Urothelium cell line (cell line): ENCODE measurements at regions not wholly inside any gene's neighbourhood (a gene's known extent, or its start where the extent isn't known, plus 50 kb on each side); places are given as distances from the start of the nearest gene placed in this dataset.
"Not testable (repeated sequence)": the region's sequence is repeated elsewhere in the genome, so short reads cannot be mapped to it uniquely, and the experiment has no call there.

Source experiments
- DNase-seq: peaks from one replicate; pipeline ENCODE4 v3.0.0; 2011; ENCODE audit warnings: low spot score, mixed read lengths
- FAIRE-seq: peaks from 2 replicates; lab custom pipeline; 2011; peaks lifted over from hg19 to GRCh38; lab: Jason Lieb, UNC

GRCh38 chr5:158456241-158456640 lies 597.3 kb upstream of the CLINT1 start:
- FAIRE-seq: no peak

GRCh38 chr5:158451993-158452672 lies 593.2 kb upstream of the CLINT1 start:
- no peak for DNase-seq
- FAIRE-seq: no peak

More at GRCh38 chr5:158456241-158456640, 597.3 kb upstream of the CLINT1 start:
- DNase-seq: no peak

GRCh38 chr5:158451203-158451992 lies 592.5 kb upstream of the CLINT1 start:
- FAIRE-seq: no peak
- peak; percentile 42 for DNase-seq

DNA sequence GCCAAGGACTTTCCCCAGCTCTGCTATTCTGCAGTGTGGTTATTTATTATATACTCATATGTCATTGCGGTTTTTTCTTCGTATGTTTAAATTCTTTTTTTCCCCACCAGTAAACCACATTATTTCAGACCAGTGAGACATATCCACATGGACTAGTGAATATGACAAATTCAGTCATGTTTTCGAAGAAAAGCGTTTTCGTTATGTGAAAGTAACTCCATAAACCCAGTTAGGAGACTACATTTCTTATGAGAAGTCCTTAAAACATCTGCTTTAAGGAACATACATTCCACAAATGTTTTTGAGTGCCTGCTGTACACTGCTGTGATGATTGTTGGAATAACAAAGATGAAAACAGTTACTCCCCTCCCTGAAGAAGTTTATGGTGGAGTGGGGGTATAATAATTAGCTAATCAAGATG lies 591.8 kb upstream of the CLINT1 start:
- FAIRE-seq: no peak
- no peak for DNase-seq

DNA sequence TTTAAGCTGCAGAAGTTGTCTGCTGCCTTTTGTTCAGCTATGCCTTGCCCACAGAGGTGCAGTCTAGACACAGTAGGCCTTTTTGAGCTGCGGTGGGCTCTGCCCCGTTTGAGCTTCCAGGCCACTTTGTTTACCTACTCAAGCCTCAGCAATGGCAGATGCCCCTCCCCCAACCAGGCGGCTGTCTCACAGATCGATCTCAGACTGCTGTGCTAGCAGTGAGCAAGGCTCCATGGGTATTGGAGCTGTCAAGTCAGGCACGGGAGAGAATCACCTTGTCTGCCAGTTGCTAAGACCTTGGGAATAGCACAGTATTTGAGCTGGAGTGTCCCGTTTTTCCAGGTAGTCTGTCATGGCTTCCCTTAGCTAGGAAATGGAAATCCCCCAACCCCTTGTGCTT lies 587.8 kb upstream of the CLINT1 start:
- FAIRE-seq, DNase-seq: not testable (repeated sequence)

DNA sequence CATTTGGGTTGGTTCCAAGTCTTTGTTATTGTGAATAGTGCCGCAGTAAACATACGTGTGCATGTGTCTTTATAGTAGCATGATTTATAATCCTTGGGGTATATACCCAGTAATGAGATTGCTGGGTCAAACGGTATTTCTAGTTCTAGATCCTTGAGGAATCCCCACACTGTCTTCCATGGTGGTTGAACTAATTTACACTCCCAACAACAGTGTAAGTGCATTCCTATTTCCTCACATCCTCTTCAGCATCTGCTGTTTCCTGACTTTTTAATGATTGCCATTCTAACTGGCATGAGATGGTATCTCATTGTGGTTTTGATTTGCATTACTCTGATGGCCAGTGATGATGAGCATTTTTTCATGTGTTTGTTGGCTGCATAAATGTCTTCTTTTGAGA lies 580.3 kb upstream of the CLINT1 start:
- not testable (repeated sequence) for FAIRE-seq, DNase-seq

GRCh38 chr5:158436271-158437065 lies 577.5 kb upstream of the CLINT1 start:
- DNase-seq: no peak
- FAIRE-seq: no peak

- DNase-seq: peak; percentile 74
- no peak for FAIRE-seq
These were observed 576.2 kb upstream of the CLINT1 start for GRCh38 chr5:158435161-158435616.

GRCh38 chr5:158434749-158435148 lies 575.8 kb upstream of the CLINT1 start:
- DNase-seq (no peak), FAIRE-seq (no peak)

- DNase-seq: no peak
- FAIRE-seq: no peak
These were observed 574.7 kb upstream of the CLINT1 start for GRCh38 chr5:158433634-158434033.

GRCh38 chr5:158431369-158432029 lies 572.6 kb upstream of the CLINT1 start:
- DNase-seq: no peak
- no peak for FAIRE-seq

- DNase-seq (no peak), FAIRE-seq (no peak)
These were observed 571.8 kb upstream of the CLINT1 start for GRCh38 chr5:158430798-158431167.

DNA sequence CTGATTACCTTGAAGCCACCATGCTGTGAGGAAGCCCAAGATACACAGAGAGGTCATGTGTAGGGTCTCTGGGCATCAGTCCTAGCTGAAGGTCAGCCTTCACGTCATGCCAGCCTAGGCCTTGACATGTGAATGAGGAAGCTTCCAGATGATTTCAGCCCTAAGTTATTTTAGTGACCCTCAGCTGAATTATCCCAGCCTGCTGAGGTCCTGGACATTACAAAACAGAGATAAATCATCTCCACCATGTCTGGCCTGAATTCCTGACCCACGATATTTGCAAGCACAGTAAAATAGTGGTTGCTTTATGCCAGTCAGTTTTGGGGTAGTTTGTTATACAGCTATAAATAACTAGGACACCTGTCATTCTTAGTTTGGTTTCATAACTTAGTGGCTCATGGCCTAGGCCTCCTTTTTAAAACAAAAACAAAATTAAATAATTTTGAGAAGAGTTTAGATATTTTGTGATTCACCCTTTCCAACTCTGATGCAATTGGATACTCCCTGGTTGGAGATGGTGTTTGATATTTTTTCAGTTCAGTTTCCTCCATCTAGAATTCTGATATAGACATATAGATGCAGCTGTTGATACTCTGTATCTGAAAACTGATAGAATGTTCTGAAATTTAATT lies 571.3 kb upstream of the CLINT1 start:
- FAIRE-seq (no peak), DNase-seq (no peak)

- FAIRE-seq (no peak), DNase-seq (no peak)
These were observed 570.6 kb upstream of the CLINT1 start for GRCh38 chr5:158429564-158429963.

- FAIRE-seq (no peak), DNase-seq (no peak)
These were observed 564.8 kb upstream of the CLINT1 start for GRCh38 chr5:158423623-158424200.

- FAIRE-seq: no peak
These were observed 563.9 kb upstream of the CLINT1 start for GRCh38 chr5:158422653-158423515.

GRCh38 chr5:158421319-158421718 lies 562.4 kb upstream of the CLINT1 start:
- DNase-seq (no peak), FAIRE-seq (no peak)

More at GRCh38 chr5:158422653-158423515, 563.9 kb upstream of the CLINT1 start:
- no peak for DNase-seq

DNA sequence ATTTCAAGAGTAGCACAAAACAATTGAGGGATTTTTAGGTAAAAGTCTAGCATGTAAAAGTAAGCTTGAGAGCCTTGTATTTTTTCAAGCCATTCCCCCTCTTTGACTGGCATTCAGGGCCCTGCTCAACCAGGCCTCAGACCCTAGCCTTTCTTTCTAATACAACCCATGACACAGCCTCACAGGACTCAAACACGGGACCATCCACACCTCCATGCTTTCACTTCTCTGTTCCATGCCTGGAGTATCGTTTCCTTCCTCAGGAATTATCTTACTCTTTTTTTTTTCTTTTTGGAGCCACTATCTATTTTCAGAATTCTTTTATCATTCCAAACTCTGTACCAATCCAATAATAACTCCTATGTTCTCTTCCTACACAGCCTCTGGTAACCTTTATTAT lies 560.2 kb upstream of the CLINT1 start:
- DNase-seq (no peak), FAIRE-seq (no peak)

GRCh38 chr5:158414780-158415179 lies 555.8 kb upstream of the CLINT1 start:
- peak; percentile 25 for DNase-seq

More at GRCh38 chr5:158414780-158415179, 555.8 kb upstream of the CLINT1 start:
- FAIRE-seq: no peak
